ENCODE measurements at regions not wholly inside any gene's neighbourhood (a gene's known extent, or its start where the extent isn't known, plus 50 kb on each side); places are given as distances from the start of the nearest gene placed in this dataset.

- DNase-seq (ENCODE audit: low spot score): no peak
- in situ Hi-C loops (cut with MboI; ENCODE audit: low sequenced_read_pairs, unreplicated experiment): no loop called here
- TF ChIP-seq CTCF (IDR thresholded peaks at IDR 0.05; ENCODE audit: borderline replicate concordance, control extremely low read depth, extremely low read depth, insufficient read depth, missing control alignments): no peak
Measured at GRCh38 chr15:95972812-95973211, 357.7 kb upstream of the NR2F2 start.

- peak; percentile 23 for DNase-seq (ENCODE audit: low spot score)
- in situ Hi-C loops (cut with MboI; ENCODE audit: low sequenced_read_pairs, unreplicated experiment): no loop called here
- TF ChIP-seq CTCF (IDR thresholded peaks at IDR 0.05; ENCODE audit: borderline replicate concordance, control extremely low read depth, extremely low read depth, insufficient read depth, missing control alignments): no peak
Measured at GRCh38 chr15:95973566-95974256, 356.8 kb upstream of the NR2F2 start.

GRCh38 chr15:95975212-95975611 lies 355.3 kb upstream of the NR2F2 start:
- DNase-seq (ENCODE audit: low spot score): peak; percentile 29
- in situ Hi-C loops (cut with MboI; ENCODE audit: low sequenced_read_pairs, unreplicated experiment): no loop called here
- no peak for TF ChIP-seq CTCF (IDR thresholded peaks at IDR 0.05; ENCODE audit: borderline replicate concordance, control extremely low read depth, extremely low read depth, insufficient read depth, missing control alignments)

- DNase-seq (ENCODE audit: low spot score): no peak
- in situ Hi-C loops (cut with MboI; ENCODE audit: low sequenced_read_pairs, unreplicated experiment): no loop called here
- no peak for TF ChIP-seq CTCF (IDR thresholded peaks at IDR 0.05; ENCODE audit: borderline replicate concordance, control extremely low read depth, extremely low read depth, insufficient read depth, missing control alignments)
Measured at GRCh38 chr15:95979286-95979685, 351.2 kb upstream of the NR2F2 start.

- in situ Hi-C loops (cut with MboI; ENCODE audit: low sequenced_read_pairs, unreplicated experiment): no loop called here
- DNase-seq (ENCODE audit: low spot score): no peak
- TF ChIP-seq CTCF (IDR thresholded peaks at IDR 0.05; ENCODE audit: borderline replicate concordance, control extremely low read depth, extremely low read depth, insufficient read depth, missing control alignments): no peak
Measured at GRCh38 chr15:95981209-95981608, 349.3 kb upstream of the NR2F2 start.

- no peak for TF ChIP-seq CTCF (IDR thresholded peaks at IDR 0.05; ENCODE audit: borderline replicate concordance, control extremely low read depth, extremely low read depth, insufficient read depth, missing control alignments)
Measured at GRCh38 chr15:95987299-95987698, 343.2 kb upstream of the NR2F2 start.

More at GRCh38 chr15:95987299-95987698, 343.2 kb upstream of the NR2F2 start:
- DNase-seq (ENCODE audit: low spot score): no peak
- in situ Hi-C loops (cut with MboI; ENCODE audit: low sequenced_read_pairs, unreplicated experiment): no loop called here
